HEK293 (cell line): ENCODE measurements at regions not wholly inside any gene's neighbourhood (a gene's known extent, or its start where the extent isn't known, plus 50 kb on each side); places are given as distances from the start of the nearest gene placed in this dataset.
A peak's percentile ranks its signal among the peaks of the same experiment; 100 is the strongest.

ENCODE experiments used
- GLIS1 ChIP-seq: fragments of 450-650 bp; formaldehyde crosslinking; IDR thresholded peaks from 2 replicates; pipeline ENCODE4 v1.5.1; 2016; ENCODE audit warnings: missing biosample characterization, missing genetic modification characterization
- GLIS2 ChIP-seq: fragments of 450-650 bp; formaldehyde crosslinking; IDR thresholded peaks from 2 replicates; pipeline ENCODE4 v1.5.1; 2016; ENCODE audit warnings: missing biosample characterization, missing genetic modification characterization
- IKZF3 ChIP-seq: fragments of 450-650 bp; IDR thresholded peaks from 2 replicates; pipeline ENCODE4 v1.5.0; 2018; ENCODE audit warnings: missing biosample characterization, mild to moderate bottlenecking, missing genetic modification characterization, moderate library complexity
- KLF17 ChIP-seq: fragments of 450-650 bp; formaldehyde crosslinking; IDR thresholded peaks from 2 replicates; pipeline ENCODE4 v1.5.1; 2016; ENCODE audit warnings: missing biosample characterization, missing genetic modification characterization
- KLF7 ChIP-seq: fragments of 450-650 bp; formaldehyde crosslinking; IDR thresholded peaks from 2 replicates; pipeline ENCODE4 v1.5.1; 2016; ENCODE audit warnings: missing biosample characterization, missing genetic modification characterization, borderline replicate concordance
- KLF9 ChIP-seq: fragments of 450-650 bp; formaldehyde crosslinking; IDR thresholded peaks from 2 replicates; pipeline ENCODE4 v1.5.1; 2016; ENCODE audit warnings: missing biosample characterization, missing genetic modification characterization, low read depth
- MZF1 ChIP-seq: fragments of 450-650 bp; formaldehyde crosslinking; IDR thresholded peaks from 2 replicates; pipeline ENCODE4 v1.5.1; 2017; ENCODE audit warnings: missing biosample characterization, missing genetic modification characterization, borderline replicate concordance
- RBAK ChIP-seq: fragments of 450-650 bp; formaldehyde crosslinking; IDR thresholded peaks from 2 replicates; pipeline ENCODE4 v1.5.1; 2016; ENCODE audit warnings: missing biosample characterization, missing genetic modification characterization
- SALL2 ChIP-seq: fragments of 450-650 bp; formaldehyde crosslinking; IDR thresholded peaks from 2 replicates; pipeline ENCODE4 v1.5.0; 2017; ENCODE audit warnings: missing biosample characterization, mild to moderate bottlenecking, missing genetic modification characterization, borderline replicate concordance
- SP2 ChIP-seq: fragments of 450-650 bp; formaldehyde crosslinking; IDR thresholded peaks from 2 replicates; pipeline ENCODE4 v1.5.1; 2016; ENCODE audit warnings: missing biosample characterization, missing genetic modification characterization
- SP3 ChIP-seq: fragments of 450-650 bp; formaldehyde crosslinking; IDR thresholded peaks from 2 replicates; pipeline ENCODE4 v1.5.1; 2016; ENCODE audit warnings: missing biosample characterization, missing genetic modification characterization
- TRIM28 ChIP-seq: IDR thresholded peaks from 2 replicates; pipeline ENCODE4 v1.6.1; 2011; ENCODE audit warnings: low read length, control low read depth, borderline replicate concordance
- ZBTB17 ChIP-seq: fragments of 450-650 bp; formaldehyde crosslinking; IDR thresholded peaks from 2 replicates; pipeline ENCODE4 v1.5.1; 2016; ENCODE audit warnings: missing biosample characterization, missing genetic modification characterization
- ZBTB8A ChIP-seq: fragments of 450-650 bp; formaldehyde crosslinking; IDR thresholded peaks from 2 replicates; pipeline ENCODE4 v1.5.1; 2016; ENCODE audit warnings: missing biosample characterization, missing genetic modification characterization
- ZFHX2 ChIP-seq: fragments of 450-650 bp; formaldehyde crosslinking; conservative IDR thresholded peaks from 2 replicates; pipeline ENCODE4 v1.5.1; 2016; ENCODE audit warnings: missing biosample characterization, missing genetic modification characterization
- ZIC2 ChIP-seq: fragments of 450-650 bp; formaldehyde crosslinking; IDR thresholded peaks from 2 replicates; pipeline ENCODE4 v1.5.1; 2016; ENCODE audit warnings: missing biosample characterization, missing genetic modification characterization
- ZNF140 ChIP-seq: fragments of 450-650 bp; formaldehyde crosslinking; IDR thresholded peaks from 2 replicates; pipeline ENCODE4 v1.5.1; 2016; ENCODE audit warnings: missing biosample characterization, missing genetic modification characterization
- ZNF16 ChIP-seq: fragments of 450-650 bp; formaldehyde crosslinking; IDR thresholded peaks from 2 replicates; pipeline ENCODE4 v1.5.1; 2016; ENCODE audit warnings: low read depth, missing biosample characterization, missing genetic modification characterization
- ZNF169 ChIP-seq: fragments of 450-650 bp; formaldehyde crosslinking; IDR thresholded peaks from 2 replicates; pipeline ENCODE4 v1.5.1; 2016; ENCODE audit warnings: missing biosample characterization, missing genetic modification characterization
- ZNF24 ChIP-seq: fragments of 450-650 bp; formaldehyde crosslinking; IDR thresholded peaks from 2 replicates; pipeline ENCODE4 v1.5.1; 2016; ENCODE audit warnings: missing biosample characterization, missing genetic modification characterization
- ZNF26 ChIP-seq: fragments of 450-650 bp; formaldehyde crosslinking; IDR thresholded peaks from 2 replicates; pipeline ENCODE4 v1.5.1; 2016; ENCODE audit warnings: missing biosample characterization, missing genetic modification characterization
- ZNF341 ChIP-seq: fragments of 450-650 bp; formaldehyde crosslinking; IDR thresholded peaks from 2 replicates; pipeline ENCODE4; 2016; ENCODE audit warnings: low read depth, missing biosample characterization, missing genetic modification characterization
- ZNF394 ChIP-seq: fragments of 450-650 bp; formaldehyde crosslinking; IDR thresholded peaks from 2 replicates; pipeline ENCODE4 v1.5.1; 2016; ENCODE audit warnings: missing biosample characterization, missing genetic modification characterization, mild to moderate bottlenecking, moderate library complexity, borderline replicate concordance
- ZNF404 ChIP-seq: fragments of 450-650 bp; formaldehyde crosslinking; IDR thresholded peaks from 2 replicates; pipeline ENCODE4 v1.5.1; 2017; ENCODE audit warnings: missing biosample characterization, missing genetic modification characterization
- ZNF423 ChIP-seq: fragments of 450-650 bp; formaldehyde crosslinking; IDR thresholded peaks from 2 replicates; pipeline ENCODE4 v1.5.1; 2016; ENCODE audit warnings: missing biosample characterization, missing genetic modification characterization
- ZNF433 ChIP-seq: fragments of 450-650 bp; formaldehyde crosslinking; IDR thresholded peaks from 2 replicates; pipeline ENCODE4 v1.5.1; 2016; ENCODE audit warnings: missing biosample characterization, missing genetic modification characterization, low read depth
- ZNF488 ChIP-seq: fragments of 450-650 bp; formaldehyde crosslinking; IDR thresholded peaks from 2 replicates; pipeline ENCODE4 v1.5.1; 2016; ENCODE audit warnings: missing biosample characterization, missing genetic modification characterization
- ZNF514 ChIP-seq: fragments of 450-650 bp; formaldehyde crosslinking; IDR thresholded peaks from 2 replicates; pipeline ENCODE4 v1.5.1; 2016; ENCODE audit warnings: missing biosample characterization, missing genetic modification characterization
- ZNF558 ChIP-seq: fragments of 450-650 bp; formaldehyde crosslinking; IDR thresholded peaks from 2 replicates; pipeline ENCODE4 v1.5.1; 2016; ENCODE audit warnings: missing biosample characterization, missing genetic modification characterization
- ZNF561 ChIP-seq: fragments of 450-650 bp; IDR thresholded peaks from 2 replicates; pipeline ENCODE4 v1.5.1; 2018; ENCODE audit warnings: missing biosample characterization, missing genetic modification characterization, borderline replicate concordance
- ZNF585B ChIP-seq: fragments of 450-650 bp; formaldehyde crosslinking; IDR thresholded peaks from 2 replicates; pipeline ENCODE4 v1.5.1; 2016; ENCODE audit warnings: missing biosample characterization, missing genetic modification characterization
- ZNF610 ChIP-seq: fragments of 450-650 bp; formaldehyde crosslinking; IDR thresholded peaks from 2 replicates; pipeline ENCODE4 v1.5.1; 2016; ENCODE audit warnings: missing biosample characterization, missing genetic modification characterization, borderline replicate concordance
- ZNF623 ChIP-seq: fragments of 450-650 bp; formaldehyde crosslinking; IDR thresholded peaks from 2 replicates; pipeline ENCODE4 v1.5.1; 2016; ENCODE audit warnings: missing biosample characterization, missing genetic modification characterization
- ZNF654 ChIP-seq: fragments of 450-650 bp; formaldehyde crosslinking; IDR thresholded peaks from 2 replicates; pipeline ENCODE4 v1.5.1; 2016; ENCODE audit warnings: low read depth, missing biosample characterization, missing genetic modification characterization
- ZNF660 ChIP-seq: fragments of 450-650 bp; IDR thresholded peaks from 2 replicates; pipeline ENCODE4 v1.5.1; 2018; ENCODE audit warnings: missing biosample characterization, mild to moderate bottlenecking, missing genetic modification characterization
- ZNF670 ChIP-seq: fragments of 450-650 bp; formaldehyde crosslinking; IDR thresholded peaks from 2 replicates; pipeline ENCODE4 v1.5.1; 2016; ENCODE audit warnings: missing biosample characterization, missing genetic modification characterization, low read depth
- ZNF707 ChIP-seq: fragments of 450-650 bp; formaldehyde crosslinking; IDR thresholded peaks from 2 replicates; pipeline ENCODE4 v1.5.1; 2016; ENCODE audit warnings: missing biosample characterization, missing genetic modification characterization
- ZNF768 ChIP-seq: fragments of 450-650 bp; formaldehyde crosslinking; IDR thresholded peaks from 2 replicates; pipeline ENCODE4 v1.5.1; 2018; ENCODE audit warnings: missing biosample characterization, mild to moderate bottlenecking, missing genetic modification characterization
- ZNF792 ChIP-seq: fragments of 450-650 bp; formaldehyde crosslinking; IDR thresholded peaks from 2 replicates; pipeline ENCODE4 v1.5.1; 2016; ENCODE audit warnings: missing biosample characterization, missing genetic modification characterization
- ZNF830 ChIP-seq: fragments of 450-650 bp; IDR thresholded peaks from 2 replicates; pipeline ENCODE4 v1.5.0; 2018; ENCODE audit warnings: missing biosample characterization, missing genetic modification characterization, low read depth, mild to moderate bottlenecking, moderate library complexity

- TF ChIP-seq ZFHX2 (tag by site-specific recombination), result peak; percentile 90
- no peak for TF ChIP-seq RBAK (tag by site-specific recombination)
- TF ChIP-seq ZNF792 (tag by site-specific recombination), result no peak
- TF ChIP-seq ZNF514, result no peak
- TF ChIP-seq GLIS2, result peak; percentile 88
- no peak for TF ChIP-seq ZNF16 (tag by site-specific recombination)
- TF ChIP-seq TRIM28, result peak; percentile 82; the same call in 1 of the 2 replicates
- no peak for TF ChIP-seq ZNF610
- TF ChIP-seq ZNF670 (tag by site-specific recombination), result no peak
- TF ChIP-seq KLF7 (tag by site-specific recombination), result no peak
- TF ChIP-seq ZNF423 (tag by site-specific recombination), result peak; percentile 17; the same call in 1 of the 2 replicates
- no peak for TF ChIP-seq ZNF561 (tag by site-specific recombination)
- 0 out of 2 replicates have a peak, but pooled peaks have one; percentile 14 for TF ChIP-seq ZBTB8A (tag by site-specific recombination)
- TF ChIP-seq ZNF24, result no peak
- peak; percentile 77 for TF ChIP-seq GLIS1 (tag by site-specific recombination)
- TF ChIP-seq ZNF169 (tag by site-specific recombination), result no peak
- peak; percentile 34; the same call in 1 of the 2 replicates for TF ChIP-seq ZBTB17
- no peak for TF ChIP-seq ZNF707 (tag by site-specific recombination)
- TF ChIP-seq ZNF654 (tag by site-specific recombination), result peak; percentile 92
- peak; percentile 59 for TF ChIP-seq SP2
- no peak for TF ChIP-seq ZNF558 (tag by site-specific recombination)
- TF ChIP-seq MZF1 (tag by site-specific recombination), result no peak
- TF ChIP-seq ZNF830 (tag by site-specific recombination), result no peak
- no peak for TF ChIP-seq ZNF341 (tag by site-specific recombination)
- TF ChIP-seq ZNF394 (tag by site-specific recombination), result 0 out of 2 replicates have a peak, but pooled peaks have one; percentile 21
- no peak for TF ChIP-seq ZNF140 (tag by site-specific recombination)
- no peak for TF ChIP-seq ZNF404 (tag by site-specific recombination)
- TF ChIP-seq KLF17 (tag by site-specific recombination), result peak; percentile 35; the same call in 1 of the 2 replicates
- TF ChIP-seq ZNF26 (tag by site-specific recombination), result no peak
- TF ChIP-seq ZNF488 (tag by site-specific recombination), result no peak
- no peak for TF ChIP-seq SALL2 (tag by site-specific recombination)
- TF ChIP-seq ZIC2 (tag by site-specific recombination), result peak; percentile 86
- no peak for TF ChIP-seq ZNF433 (tag by site-specific recombination)
- no peak; the same call in 1 of the 2 replicates for TF ChIP-seq SP3 (tag by site-specific recombination)
- peak; percentile 74 for TF ChIP-seq IKZF3 (tag by site-specific recombination)
- TF ChIP-seq ZNF623 (tag by site-specific recombination), result no peak
- TF ChIP-seq KLF9 (tag by site-specific recombination), result peak; percentile 35; the same call in 1 of the 2 replicates
- no peak for TF ChIP-seq ZNF660 (tag by site-specific recombination)
- no peak for TF ChIP-seq ZNF585B (tag by site-specific recombination)
- no peak for TF ChIP-seq ZNF768 (tag by site-specific recombination)
These were observed 58.2 kb upstream of the BEGAIN start (continued) for GRCh38 chr14:100645196-100645981.
